IMR-90 (cell line): ENCODE measurements at regions not wholly inside any gene's neighbourhood (a gene's known extent, or its start where the extent isn't known, plus 50 kb on each side); places are given as distances from the start of the nearest gene placed in this dataset.
"Not testable (repeated sequence)": the region's sequence is repeated elsewhere in the genome, so short reads cannot be mapped to it uniquely, and the experiment has no call there.

ENCODE experiments used
- ATAC-seq: fragments of 200-7000 bp; cut with Tn5 transposase; 2 replicates; pipeline ENCODE4 v1.9.1; 2020; ENCODE audit warnings: low read depth, mild to moderate bottlenecking, moderate library complexity
- BruUV-seq: library from RNA; stranded (reverse); fragments of 400-500 nt; replicated peaks from 2 replicates; lab custom pipeline; 2021; lab: Mats Ljungman, UMichigan
- CTCF ChIA-PET: fragments of 300-600 bp; formaldehyde crosslinking; extraction: SDS; loops from one replicate; lab custom pipeline; 2021; ENCODE audit warnings: antibody characterized with exemption; lab: Yijun Ruan, JAX
- POLR2A ChIA-PET: fragments of 300-600 bp; sonication (Branson Sonifier 250); formaldehyde crosslinking; loops from one replicate; lab custom pipeline; 2022; ENCODE audit warnings: antibody characterized with exemption; ENCODE audit not compliant: unreplicated experiment; lab: Charles Lee
- DNase-seq: peaks from one replicate; pipeline ENCODE4 v3.0.0; 2013
- H2AFZ ChIP-seq: replicated peaks from 2 replicates; pipeline ENCODE3; 2013; ENCODE audit warnings: low read length, mild to moderate bottlenecking; ENCODE audit not compliant: poor library complexity
- H2AK5ac ChIP-seq: 2 replicates; pipeline ENCODE4 v1.6.1; 2013; ENCODE audit warnings: low read depth, low read length, inconsistent platforms
- H2AK9ac ChIP-seq: replicated peaks from 2 replicates; pipeline ENCODE3; 2013; ENCODE audit warnings: mild to moderate bottlenecking, low read depth, low read length, moderate library complexity; ENCODE audit not compliant: poor library complexity
- H2BK120ac ChIP-seq: 2 replicates; pipeline ENCODE4 v1.6.1; 2013; ENCODE audit warnings: low read depth, low read length, inconsistent platforms
- H2BK15ac ChIP-seq: 3 replicates; pipeline ENCODE4 v1.6.1; 2013; ENCODE audit warnings: low read depth, low read length, inconsistent platforms
- H2BK20ac ChIP-seq: 2 replicates; pipeline ENCODE4 v1.6.1; 2013; ENCODE audit warnings: low read depth, mild to moderate bottlenecking, inconsistent platforms, low read length, moderate library complexity
- H2BK5ac ChIP-seq: 2 replicates; pipeline ENCODE4 v1.6.1; 2013; ENCODE audit warnings: mild to moderate bottlenecking, low read depth, low read length, inconsistent platforms; ENCODE audit not compliant: poor library complexity, severe bottlenecking
- H3K14ac ChIP-seq: replicated peaks from 2 replicates; pipeline ENCODE4 v1.6.1; 2013; ENCODE audit warnings: low read depth, low read length, inconsistent platforms
- H3K18ac ChIP-seq: 2 replicates; pipeline ENCODE4 v1.6.1; 2013; ENCODE audit warnings: low read depth, low read length, control low read depth
- H3K23ac ChIP-seq: 2 replicates; pipeline ENCODE4 v1.6.1; 2013; ENCODE audit warnings: low read depth, low read length, inconsistent platforms
- H3K27ac ChIP-seq: 2 replicates; pipeline ENCODE4 v1.5.1; 2013; ENCODE audit warnings: mild to moderate bottlenecking, control low read depth, low read length; ENCODE audit not compliant: insufficient read depth
- H3K27me3 ChIP-seq: 2 replicates; pipeline ENCODE4 v1.6.1; 2013; ENCODE audit warnings: low read length; ENCODE audit not compliant: control insufficient read depth, insufficient read depth
- H3K36me3 ChIP-seq: 2 replicates; pipeline ENCODE4 v1.6.1; 2013; ENCODE audit warnings: low read length, mixed read lengths; ENCODE audit not compliant: control insufficient read depth, insufficient read depth
- H3K4ac ChIP-seq: 2 replicates; pipeline ENCODE4 v1.6.1; 2013; ENCODE audit warnings: low read depth, low read length, inconsistent platforms
- H3K4me1 ChIP-seq: 2 replicates; pipeline ENCODE4 v1.6.1; 2013; ENCODE audit warnings: low read length, mixed read lengths; ENCODE audit not compliant: control insufficient read depth, insufficient read depth
- H3K4me2 ChIP-seq: 2 replicates; pipeline ENCODE4 v1.6.1; 2013; ENCODE audit warnings: low read depth, mild to moderate bottlenecking, control low read depth, low read length, moderate library complexity
- H3K4me3 ChIP-seq: 2 replicates; pipeline ENCODE4 v1.5.1; 2013; ENCODE audit warnings: low read depth, mild to moderate bottlenecking, control low read depth, low read length, moderate library complexity; ENCODE audit not compliant: insufficient read depth
- H3K56ac ChIP-seq: 2 replicates; pipeline ENCODE4 v1.6.1; 2013; ENCODE audit warnings: low read length, inconsistent platforms; ENCODE audit not compliant: insufficient read depth; ENCODE audit errors: extremely low read depth
- H3K79me1 ChIP-seq, 2 experiments: 2 replicates each; pipeline ENCODE4 v1.6.1; 2013; ENCODE audit warnings: low read length in 2 of 2, inconsistent platforms in 1 of 2, low read depth in 1 of 2
- H3K9ac ChIP-seq: 2 replicates; pipeline ENCODE4 v1.6.1; 2013; ENCODE audit warnings: low read depth, low read length, control low read depth
- H3K9me1 ChIP-seq: 2 replicates; pipeline ENCODE4 v1.6.1; 2013; ENCODE audit warnings: low read length, inconsistent platforms; ENCODE audit not compliant: insufficient read depth
- H3K9me3 ChIP-seq: 2 replicates; pipeline ENCODE4 v1.6.1; 2013; ENCODE audit warnings: low read length; ENCODE audit not compliant: control insufficient read depth, insufficient read depth
- H4K20me1 ChIP-seq: 2 replicates; pipeline ENCODE4 v1.6.1; 2013; ENCODE audit warnings: low read length, inconsistent platforms; ENCODE audit not compliant: insufficient read depth
- H4K5ac ChIP-seq: 2 replicates; pipeline ENCODE4 v1.6.1; 2013; ENCODE audit warnings: mild to moderate bottlenecking, low read depth, low read length, control low read depth
- H4K8ac ChIP-seq, 2 experiments: 2 replicates each; pipeline ENCODE4 v1.6.1; 2013; ENCODE audit warnings: low read depth in 2 of 2, low read length in 2 of 2, control low read depth in 1 of 2, inconsistent platforms in 1 of 2
- H4K91ac ChIP-seq: 2 replicates; pipeline ENCODE4 v1.6.1; 2013; ENCODE audit warnings: low read depth, low read length, inconsistent platforms; ENCODE audit not compliant: insufficient read depth
- WGBS, 2 experiments: methylation state at CpG; one replicate each; pipeline versions ENCODE4 v1.1.5 to v1.1.7; 2013; ENCODE audit warnings: missing lambda C conversion rate in 2 of 2; ENCODE audit not compliant: insufficient read length in 1 of 2; ENCODE audit errors: extremely low coverage in 2 of 2; 5-methylcytosine and 5-hydroxymethylcytosine counted together
- dilution Hi-C: fragments of 300-500 bp; cut with HindIII; formaldehyde crosslinking; loops from one replicate; pipeline ENCODE4 v1.14.3; 2018; ENCODE audit warnings: low sequenced_read_pairs; ENCODE audit not compliant: unreplicated experiment
- in situ Hi-C: fragments of 300-500 bp; cut with MboI; formaldehyde crosslinking; loops from 3 replicates; pipeline ENCODE4 v1.14.3; 2019; ENCODE audit warnings: low sequenced_read_pairs, inconsistent platforms, mixed read lengths
- intact Hi-C: fragments of 100-400 bp; cut with micrococcal nuclease; formaldehyde crosslinking; loops from 2 replicates; pipeline ENCODE4 v1.10.0; 2022

- DNase-seq, H3K4me3 ChIP-seq, dilution Hi-C loops, H3K36me3 ChIP-seq, in situ Hi-C loops, H3K18ac ChIP-seq, H3K4ac ChIP-seq, H2BK15ac ChIP-seq, ATAC-seq, POLR2A ChIA-PET, H3K56ac ChIP-seq, H2BK20ac ChIP-seq, H3K4me1 ChIP-seq, H3K27me3 ChIP-seq, H3K27ac ChIP-seq, H4K8ac ChIP-seq, H2AK5ac ChIP-seq, H3K4me2 ChIP-seq, H2AK9ac ChIP-seq, H3K9me1 ChIP-seq, H4K5ac ChIP-seq, H2BK120ac ChIP-seq, CTCF ChIA-PET, H3K14ac ChIP-seq, H3K23ac ChIP-seq, H3K79me1 ChIP-seq, H4K91ac ChIP-seq, H2BK5ac ChIP-seq, H3K9ac ChIP-seq, BruUV-seq, H2AFZ ChIP-seq, H4K20me1 ChIP-seq, intact Hi-C loops: not testable (repeated sequence)
- H3K9me3 ChIP-seq, result peaks cover 10% of the 10 kb centered on the region
- WGBS, 2 experiments, result 100% methylated on average over 2 of the region's 13 CpGs; no CpG with 5 or more reads in 1 of the 2 experiments
These were observed 73.3 kb upstream of the SPRY4 start for GRCh38 chr5:142398011-142398729.
